Activated CD4-positive, alpha-beta T cell treated with anti-CD3 and anti-CD28 coated beads, Interleukin-2, amount 50 U/mL, for 48 hours (primary cell): ENCODE measurements at regions not wholly inside any gene's neighbourhood (a gene's known extent, or its start where the extent isn't known, plus 50 kb on each side); places are given as distances from the start of the nearest gene placed in this dataset.

Experiments used
- DNase-seq, 2 experiments: peaks; one replicate each; pipeline ENCODE4 v3.0.0-alpha.2; 2020

DNA sequence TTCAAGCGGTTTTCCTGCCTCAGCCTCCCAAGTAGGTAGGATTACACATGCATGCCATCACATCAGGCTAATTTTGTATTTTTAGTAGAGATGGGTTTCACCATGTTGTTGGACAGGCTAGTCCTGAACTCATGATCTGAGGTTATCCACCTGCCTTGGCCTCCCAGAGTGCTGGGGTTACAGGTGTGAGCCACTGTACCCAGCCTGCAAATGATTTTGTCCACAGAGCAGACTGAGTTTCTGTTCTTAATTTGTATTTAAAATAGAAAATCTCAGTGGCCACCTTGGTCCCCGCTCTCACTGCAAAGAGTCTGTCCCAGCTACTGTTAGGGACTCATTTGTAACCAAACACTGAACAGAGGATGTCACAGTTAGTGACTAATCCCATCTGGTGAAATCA lies 415.7 kb upstream of the RBFOX1 start:
- no peak for DNase-seq

DNA sequence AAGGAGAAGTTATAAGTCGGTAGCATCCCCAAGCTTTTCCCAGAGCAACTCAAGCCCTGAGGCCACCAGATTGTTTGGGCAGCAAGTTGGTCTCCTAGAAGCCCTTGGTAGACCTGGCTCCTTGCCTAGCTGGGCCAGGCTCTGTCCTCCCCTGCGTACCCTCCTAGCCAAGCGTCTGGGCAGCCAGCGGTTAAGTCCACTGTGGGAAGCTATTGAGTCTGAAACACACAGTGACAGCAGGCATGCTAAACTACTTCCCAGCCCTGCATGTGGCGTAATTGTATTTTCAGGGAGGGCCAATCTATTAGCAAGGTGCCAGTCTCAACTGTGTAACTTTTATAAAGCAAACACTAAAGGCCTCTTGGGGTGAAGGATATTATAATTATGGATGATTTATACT lies 419.1 kb upstream of the RBFOX1 start:
- no peak for DNase-seq

DNA sequence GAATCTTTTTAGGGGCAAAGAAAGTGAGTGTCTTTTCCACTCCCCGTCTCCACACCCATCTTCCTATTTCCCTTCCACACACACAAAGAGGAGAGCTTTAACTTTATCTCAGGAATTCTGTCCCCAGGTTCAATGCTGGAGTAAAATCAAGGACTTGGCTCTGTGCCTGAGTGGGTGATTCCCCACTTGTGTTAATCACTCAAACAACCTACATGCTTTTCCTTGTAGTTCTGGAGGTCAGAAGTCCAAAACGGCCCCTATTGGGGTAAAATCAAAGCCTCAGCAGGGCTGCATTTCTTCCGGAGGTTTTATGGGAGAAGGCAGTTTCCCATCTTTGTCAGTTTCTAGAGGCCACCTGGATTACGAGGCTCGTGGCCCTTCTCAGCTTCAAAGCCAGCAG lies 422.3 kb upstream of the RBFOX1 start:
- DNase-seq = no peak

DNA sequence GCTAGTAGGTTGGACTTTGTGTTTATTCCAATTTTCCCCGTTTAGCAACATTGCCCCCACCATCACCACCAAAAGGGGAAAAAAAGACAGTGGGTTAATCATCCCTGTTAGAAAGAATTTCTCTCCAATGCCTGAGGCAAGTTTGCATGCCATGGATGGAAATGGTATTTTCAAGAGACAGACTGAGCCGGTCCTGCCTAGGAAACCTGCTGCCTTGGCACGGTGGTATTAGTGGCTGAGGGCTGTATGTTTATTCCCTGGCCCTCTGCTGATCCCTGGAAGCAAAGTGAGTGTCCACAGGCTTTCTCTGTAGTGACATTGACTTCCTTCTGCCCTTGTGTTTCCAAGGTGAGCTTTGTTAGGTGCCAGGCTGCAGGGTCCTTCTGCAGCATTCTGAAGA lies 427.0 kb upstream of the RBFOX1 start:
- no peak for DNase-seq

DNA sequence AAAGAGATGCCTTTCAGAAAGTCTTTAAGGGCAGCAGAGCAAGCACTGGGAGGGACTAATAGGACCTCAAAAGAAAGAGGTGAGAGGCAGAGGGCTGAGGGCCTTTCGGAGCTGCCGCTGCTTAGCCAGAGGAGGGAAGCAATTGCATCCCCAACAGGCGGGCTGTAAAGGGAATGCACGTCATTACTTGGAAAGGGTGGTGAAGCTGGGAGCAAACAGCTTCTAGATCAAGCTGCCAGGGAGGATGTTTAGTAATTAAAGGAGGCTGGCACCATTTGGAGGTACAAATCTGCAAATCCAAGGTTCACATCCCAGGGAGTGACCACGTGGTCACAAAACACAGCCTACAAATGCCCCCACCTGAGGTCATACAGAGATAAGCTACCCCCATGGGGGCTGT lies 429.0 kb upstream of the RBFOX1 start:
- DNase-seq = no peak

DNA sequence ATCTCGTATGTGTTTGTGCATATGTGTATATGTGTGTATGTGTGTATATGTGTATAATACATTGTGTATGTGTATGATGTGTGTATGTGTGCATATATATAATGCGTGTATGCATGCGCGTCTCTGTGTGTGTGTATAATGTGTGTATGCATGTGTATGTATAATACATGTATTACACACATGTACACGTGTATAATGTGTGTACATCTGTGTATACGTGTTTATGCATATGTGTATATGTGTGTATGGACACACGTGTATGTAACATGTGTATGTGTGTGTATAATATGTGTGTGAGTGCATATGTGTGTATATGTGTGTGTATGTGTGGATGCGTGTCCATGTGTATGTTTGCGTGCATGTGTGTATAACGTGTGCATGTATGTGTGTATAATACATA lies 433.7 kb upstream of the RBFOX1 start:
- DNase-seq = no peak

DNA sequence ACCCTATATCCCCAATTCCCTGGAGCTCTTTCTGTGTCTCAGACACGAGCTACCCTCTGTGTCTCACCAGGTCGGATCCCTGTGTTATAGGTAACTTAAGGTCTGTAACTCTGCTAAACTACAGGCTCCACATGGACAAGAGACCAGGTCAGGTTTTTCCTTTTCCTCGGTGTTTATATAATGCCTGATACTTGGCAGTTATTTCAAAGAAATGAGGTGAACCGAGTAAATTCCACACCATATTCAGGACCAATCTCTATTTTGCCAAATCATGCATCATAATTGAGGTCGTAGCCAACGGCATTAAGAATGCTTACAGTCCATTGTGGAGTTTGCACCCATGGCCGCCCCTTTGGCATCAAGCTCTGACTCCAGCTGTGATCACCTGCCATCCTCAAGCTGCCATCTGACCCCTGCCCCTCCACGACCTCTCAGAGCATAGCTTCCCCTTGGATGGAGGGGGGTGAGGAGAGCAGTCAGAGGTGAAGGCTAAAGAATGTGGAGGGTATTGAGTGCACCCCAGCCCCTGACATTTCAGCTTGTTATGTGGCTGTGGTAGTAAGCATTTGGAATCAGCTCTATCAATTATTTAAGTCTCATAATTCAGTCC lies 434.7 kb upstream of the RBFOX1 start:
- DNase-seq = no peak

DNA sequence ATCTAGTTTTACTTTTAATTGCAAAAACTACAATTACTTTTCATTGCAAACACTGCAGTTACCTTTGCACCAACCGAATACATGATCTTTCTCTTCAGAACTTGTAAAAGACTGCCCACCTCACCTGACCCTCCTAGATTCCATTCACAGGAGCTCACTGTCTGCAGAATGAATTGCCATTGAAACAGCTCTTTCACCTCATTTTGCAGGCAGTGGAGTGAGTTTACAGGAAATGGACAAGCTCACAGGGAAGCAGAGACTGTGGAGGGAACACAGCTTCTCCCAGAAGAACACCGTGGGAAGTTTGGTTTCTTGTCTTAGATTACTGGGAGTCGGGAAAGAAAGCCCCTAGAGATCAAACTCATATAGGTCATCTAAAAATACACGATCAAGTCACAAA lies 439.7 kb upstream of the RBFOX1 start:
- DNase-seq = no peak

DNA sequence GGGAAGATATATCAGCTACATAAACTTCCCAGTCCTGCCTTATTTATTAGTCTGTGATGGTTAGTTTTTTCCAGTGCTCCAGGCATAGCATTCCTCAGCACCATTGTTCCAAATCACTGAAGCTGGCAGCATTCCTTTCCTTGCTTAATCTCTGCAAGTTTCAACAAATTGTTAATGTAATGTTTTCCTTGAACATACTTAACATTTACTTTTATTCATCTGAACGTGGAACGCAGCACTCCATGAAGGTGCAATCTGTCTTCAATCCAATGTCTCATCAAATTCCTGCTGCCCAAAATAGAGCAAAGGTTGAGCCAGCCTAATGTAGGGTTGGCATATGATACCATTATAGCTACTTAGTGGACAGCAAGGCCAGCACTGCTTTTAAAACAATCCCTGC lies 441.1 kb upstream of the RBFOX1 start:
- DNase-seq = no peak

DNA sequence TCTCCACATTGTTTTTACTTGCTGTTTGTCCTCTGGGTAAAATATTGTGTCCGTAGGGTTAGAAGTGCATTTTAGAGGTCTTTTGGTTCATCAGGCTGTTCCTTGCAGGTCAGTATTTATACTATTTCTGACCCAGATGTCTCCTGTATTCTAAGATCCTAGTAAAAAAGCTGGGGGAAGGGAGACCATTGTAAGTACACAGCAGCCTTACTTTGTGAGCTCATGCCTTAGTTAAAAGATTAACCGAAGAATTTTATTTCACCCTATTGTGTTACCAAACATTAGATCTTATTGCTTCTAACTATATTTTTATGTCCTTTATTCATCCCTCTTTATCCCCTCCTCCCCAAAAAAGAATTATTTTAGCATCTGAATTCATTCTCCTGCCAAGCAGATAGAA lies 444.1 kb upstream of the RBFOX1 start:
- DNase-seq = no peak

DNA sequence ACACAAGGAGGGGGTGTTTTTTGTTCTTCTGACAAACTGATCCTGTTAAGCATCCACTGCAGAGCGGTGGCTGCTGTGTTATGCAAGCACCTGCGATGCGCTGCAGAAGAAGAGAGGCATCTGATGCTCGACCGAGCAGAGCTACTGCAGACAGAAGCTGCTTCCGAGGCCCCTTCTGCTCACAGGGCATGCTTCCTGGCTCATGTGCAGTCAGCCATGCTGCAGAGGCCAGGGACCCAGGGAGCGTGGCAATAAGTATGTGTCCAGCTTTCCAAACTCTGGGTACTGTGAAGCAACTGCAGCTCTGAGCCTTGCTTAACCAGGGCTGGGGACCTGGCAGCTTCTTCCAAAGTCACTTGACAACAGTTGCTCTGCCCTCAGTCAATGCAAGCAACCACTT lies 448.6 kb upstream of the RBFOX1 start:
- no peak for DNase-seq

DNA sequence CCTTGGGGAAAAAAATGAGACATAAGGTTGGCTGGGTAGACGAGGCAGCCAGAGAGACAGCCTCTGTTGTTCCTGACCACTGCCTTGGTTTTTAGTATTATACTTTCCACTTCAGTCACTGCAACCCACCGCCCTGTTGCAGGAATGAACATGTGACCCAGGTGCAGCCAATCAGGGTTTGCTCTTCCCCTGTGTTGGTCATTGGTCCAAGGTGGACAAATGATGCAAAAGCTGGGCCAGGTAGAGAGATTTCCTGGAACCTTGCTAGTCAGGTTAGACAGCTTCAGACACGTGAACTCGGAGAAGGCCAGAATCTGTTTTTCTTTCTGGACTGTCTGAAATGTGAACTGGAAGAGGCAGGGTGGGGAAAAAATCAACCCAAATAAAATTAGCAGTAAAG lies 452.4 kb upstream of the RBFOX1 start:
- DNase-seq = no peak

DNA sequence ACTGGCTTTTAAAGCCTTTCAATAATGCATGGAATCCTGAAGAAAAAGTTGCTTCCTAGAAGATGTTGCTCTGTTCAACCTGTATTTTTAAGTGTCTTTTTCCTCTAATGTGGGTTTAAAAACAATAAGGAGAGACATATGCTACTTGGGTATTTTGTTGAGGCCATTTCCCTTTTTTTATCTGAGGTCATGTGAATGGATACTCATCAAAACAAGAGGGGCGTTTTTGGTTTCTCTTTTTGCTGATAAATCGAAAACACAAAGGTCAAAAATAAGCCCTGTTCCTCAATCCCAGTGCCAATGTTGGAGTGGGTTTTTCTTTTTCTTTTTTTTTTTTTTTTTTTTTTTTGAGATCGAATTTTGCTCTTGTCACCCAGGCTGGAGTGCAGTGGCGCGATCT lies 468.0 kb upstream of the RBFOX1 start:
- no peak for DNase-seq

DNA sequence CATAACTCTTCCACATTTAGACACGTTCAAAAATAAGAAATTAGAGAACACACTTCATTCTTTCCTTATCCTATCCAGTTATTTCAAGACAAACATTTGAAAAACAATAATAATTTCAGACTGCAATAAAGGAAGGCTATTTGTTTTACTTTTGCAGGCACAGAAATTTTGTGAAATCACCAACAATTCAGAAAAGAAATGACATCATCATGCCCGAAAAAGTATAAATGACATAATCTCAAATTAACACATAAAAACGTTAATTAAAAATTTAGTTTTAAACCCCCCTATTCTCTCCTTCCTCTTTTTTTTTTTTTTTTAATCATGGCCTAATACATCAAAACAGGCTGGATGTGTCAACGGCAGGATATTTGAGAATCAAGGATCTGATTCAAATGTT lies 468.4 kb upstream of the RBFOX1 start:
- no peak for DNase-seq

DNA sequence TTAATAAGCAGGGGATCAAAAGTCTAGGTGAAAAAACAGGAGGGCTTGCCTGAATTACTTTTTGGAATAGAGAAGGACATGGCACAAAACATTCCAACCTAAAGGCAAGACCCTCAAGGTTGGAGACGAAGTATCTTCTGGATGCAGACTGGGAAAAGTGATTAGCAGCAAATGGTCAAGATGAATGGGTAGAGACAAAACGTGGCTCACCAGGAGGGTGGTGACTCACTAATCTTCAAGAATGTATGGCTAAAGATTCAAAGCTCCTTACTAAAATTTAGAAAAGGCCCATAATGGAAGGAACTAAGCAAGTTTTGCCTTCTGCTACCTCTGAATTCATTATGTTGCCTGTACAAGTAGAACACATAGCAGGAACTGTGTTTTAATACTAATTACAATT lies 469.5 kb upstream of the RBFOX1 start:
- DNase-seq = no peak

DNA sequence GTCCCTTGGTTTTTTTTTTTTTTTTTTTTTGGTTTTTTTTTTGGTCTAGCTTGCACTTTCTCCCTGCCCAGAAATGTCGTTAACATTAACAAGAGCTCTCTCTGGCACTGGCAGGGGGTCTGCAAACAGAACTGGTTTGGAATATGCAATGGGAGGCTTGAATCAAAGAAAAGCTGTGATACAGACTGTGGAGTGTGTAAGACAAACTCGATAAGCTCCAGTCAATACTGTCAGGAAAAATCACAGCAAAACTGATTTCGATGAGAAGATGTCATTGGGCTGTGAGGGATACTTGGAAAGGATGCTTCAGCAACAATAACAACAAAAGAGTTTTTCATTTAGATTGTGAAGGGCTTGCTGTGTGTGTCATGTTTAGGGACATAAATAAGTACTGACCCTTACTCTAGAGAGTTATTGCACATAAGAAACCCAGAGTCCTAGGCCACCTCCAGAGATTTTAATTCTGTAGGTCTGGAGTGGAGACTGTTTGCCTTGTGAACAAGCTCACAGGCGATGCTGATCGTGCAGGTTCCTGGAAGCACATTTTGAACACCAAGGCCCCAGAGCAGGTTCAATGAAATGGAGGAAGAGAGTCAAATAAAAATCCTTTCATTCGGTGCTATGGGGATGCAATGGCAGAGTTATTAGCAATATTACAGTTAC lies 470.7 kb upstream of the RBFOX1 start:
- no peak for DNase-seq

DNA sequence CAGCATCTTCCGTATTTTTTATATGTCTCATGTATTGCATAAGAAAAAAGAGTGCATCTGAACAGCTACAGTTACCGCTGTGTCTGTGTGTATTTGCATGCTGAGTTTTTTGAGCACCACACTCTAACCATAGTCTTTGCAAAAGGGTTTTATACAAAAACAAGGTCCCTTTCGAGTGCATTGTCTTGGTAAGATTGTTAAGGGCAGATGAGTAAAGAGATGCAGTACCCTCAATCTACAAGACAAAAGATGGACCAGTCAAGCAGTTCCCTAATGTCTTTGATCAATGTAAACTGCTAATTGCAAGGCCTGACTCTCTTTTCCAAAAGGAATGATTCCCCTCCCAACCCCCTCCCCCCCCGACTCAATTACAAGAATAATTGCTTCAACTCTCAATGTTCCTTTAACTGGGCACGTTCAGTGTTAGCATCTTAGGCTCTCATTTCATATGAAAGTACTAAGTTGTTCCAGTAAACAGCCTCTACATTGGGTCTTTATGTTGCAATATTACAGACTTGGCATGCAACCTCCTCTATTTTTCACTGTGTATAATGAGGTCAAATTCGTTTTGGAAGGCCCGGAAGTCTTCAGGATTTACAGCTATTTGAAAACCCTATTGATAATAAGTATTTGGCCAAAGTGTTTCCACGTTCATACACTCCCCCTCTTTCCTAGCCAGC lies 471.4 kb upstream of the RBFOX1 start:
- no peak for DNase-seq

DNA sequence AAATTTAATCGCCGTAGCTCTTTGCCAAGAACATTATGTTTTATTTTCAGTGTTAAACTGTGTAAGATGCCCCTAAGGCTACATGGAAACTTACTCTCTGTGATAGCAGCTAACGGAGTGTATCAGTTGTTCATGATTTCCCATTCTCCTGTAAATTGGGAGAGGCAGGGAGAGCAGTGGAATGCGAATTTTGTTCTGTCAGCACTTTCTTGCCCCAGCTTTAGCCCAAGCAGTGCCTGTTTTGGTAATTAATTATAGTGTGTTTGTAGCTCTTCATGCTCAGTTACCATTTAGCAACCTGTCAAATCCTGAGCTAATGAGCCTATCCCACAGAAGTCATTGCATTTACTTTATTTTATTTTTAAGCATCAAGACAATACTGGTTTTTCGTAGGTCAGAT lies 475.1 kb upstream of the RBFOX1 start:
- DNase-seq = no peak

DNA sequence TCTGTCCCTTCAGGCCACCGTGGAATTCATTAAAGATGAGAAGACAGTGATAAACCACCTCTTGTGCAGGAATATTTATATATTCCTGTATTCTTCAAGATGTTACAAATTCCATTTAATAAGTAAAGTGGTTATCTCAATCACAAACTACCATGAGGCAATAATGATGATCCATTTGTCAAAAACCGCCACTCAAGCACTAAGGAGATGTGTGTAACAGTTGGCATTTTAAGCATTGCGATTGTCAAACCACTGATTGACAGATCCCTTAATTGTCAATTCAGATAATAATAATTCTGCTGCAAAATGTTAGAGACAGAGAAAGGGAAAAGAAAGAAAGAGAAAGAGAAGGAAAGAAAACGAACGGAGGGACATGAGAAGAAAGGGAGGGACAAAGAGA lies 476.1 kb upstream of the RBFOX1 start:
- no peak for DNase-seq

DNA sequence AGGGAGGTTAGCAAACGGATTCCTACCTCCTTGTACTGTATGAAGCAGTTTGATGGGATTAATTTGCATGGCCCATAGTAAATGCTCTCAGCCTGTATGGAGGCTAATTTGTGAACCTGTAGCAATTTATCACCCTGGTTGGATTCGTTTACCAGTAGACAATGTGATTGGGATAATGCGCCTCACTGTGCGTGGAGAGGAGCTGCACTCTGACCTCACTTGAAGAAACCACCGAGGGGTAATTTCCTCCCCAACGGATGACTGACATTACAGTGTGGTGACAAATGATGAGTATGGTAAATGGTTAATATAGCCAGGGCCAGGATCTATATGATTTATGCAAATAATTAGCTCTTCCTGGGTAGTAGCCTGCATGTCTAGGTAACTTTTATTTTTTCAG lies 479.1 kb upstream of the RBFOX1 start:
- no peak for DNase-seq

DNA sequence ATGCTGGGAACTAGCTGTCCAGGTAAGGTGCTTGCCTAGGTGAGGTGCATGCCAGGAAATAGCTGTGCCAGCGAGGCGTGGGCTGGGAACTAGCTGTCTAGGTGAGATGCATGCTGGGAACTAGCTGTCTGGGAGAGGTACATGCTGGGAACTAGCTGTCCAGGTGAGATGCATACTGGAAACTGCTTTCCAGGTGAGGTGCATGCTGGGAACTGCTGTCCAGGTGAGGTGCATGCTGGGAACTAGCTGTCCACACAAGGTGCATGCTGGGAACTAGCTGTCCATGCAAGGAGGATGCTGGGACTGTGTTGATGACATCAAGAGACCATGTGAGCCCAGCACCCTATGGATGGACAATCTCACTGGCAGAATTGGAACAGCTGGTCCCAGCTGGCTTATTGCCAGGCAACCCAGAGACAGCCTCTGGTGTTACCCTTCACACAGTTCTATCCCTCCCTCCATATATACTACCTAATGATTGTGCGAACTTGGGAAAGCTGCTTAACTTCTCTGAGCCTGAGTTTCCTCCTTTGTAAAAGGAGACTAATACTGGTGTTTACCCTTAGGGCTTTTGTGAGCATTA lies 479.9 kb upstream of the RBFOX1 start:
- DNase-seq = no peak

DNA sequence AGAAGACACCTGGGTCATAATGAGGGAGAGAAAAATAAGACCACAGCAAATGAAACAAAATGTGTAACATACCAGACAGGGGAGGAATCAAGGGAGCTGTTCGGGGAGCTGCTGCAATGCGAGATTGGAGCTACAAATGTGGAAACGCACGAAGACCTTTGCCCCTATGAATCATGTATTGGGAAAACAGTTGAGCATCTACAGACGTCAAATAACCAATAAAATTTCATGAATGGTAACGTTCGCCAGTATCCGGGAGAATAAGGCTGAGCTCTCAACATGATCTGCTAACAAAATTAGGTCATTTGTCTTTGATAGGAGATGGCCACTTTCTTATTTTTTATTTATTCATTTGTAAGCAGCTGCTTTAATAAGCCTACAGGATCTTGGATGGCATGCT lies 486.2 kb upstream of the RBFOX1 start:
- DNase-seq = no peak

DNA sequence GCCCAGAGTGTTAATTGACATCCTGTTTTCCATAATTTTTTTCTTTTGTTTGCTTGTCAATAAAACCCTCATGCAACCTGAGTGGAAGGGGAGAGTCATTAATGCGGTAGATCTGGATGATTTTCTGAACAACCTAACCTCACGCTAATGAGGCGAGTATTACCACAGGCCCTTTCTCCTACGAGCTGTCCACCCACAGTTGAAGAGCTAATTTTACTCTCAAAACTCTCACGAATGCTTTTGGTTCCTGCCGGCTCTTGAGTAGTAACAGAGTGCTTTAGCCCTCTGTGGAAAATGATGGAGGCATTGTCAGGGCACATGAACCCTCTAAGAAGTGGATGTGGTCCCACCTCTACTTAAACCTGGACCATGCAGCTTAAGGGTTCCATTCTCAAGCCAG lies 491.3 kb upstream of the RBFOX1 start:
- DNase-seq = no peak

DNA sequence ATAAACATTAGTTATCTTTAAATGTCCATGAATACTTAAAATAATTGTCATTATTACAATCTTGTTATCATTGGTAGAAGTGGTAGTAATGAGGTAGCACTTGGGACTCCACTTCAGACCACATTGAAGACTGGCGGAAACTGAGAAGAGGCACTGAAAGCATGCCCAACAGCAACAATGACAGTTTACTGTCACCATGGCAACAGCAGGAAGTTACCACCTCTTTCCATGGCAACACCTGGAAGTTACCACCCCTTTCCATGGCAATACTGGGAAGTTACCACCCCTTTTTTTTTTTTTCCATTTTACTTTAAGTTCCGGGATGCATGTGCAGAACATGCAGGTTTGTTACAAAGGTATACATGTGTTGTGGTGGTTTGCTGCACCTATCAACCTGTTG lies 494.9 kb upstream of the RBFOX1 start:
- no peak for DNase-seq
